ENCODE measurements at regions not wholly inside any gene's neighbourhood (a gene's known extent, or its start where the extent isn't known, plus 50 kb on each side); places are given as distances from the start of the nearest gene placed in this dataset.

GRCh38 chrX:139206914-139207313 is 323.6 kb upstream of the F9 start:
- DNase-seq, result no peak
- intact Hi-C loops (cut with DNase I), result no loop called here
- WGBS, 2 donors, result 60 to 70% methylated on average over 3 of the region's 3 CpGs

GRCh38 chrX:139204898-139205667 is 325.5 kb upstream of the F9 start:
- DNase-seq (peak in 1 of 2 donors; percentile 10), ATAC-seq (peak; percentile 46 to 79 (median 64))
- peak in 1 of 9 donors; percentile 12 for TF ChIP-seq CTCF (IDR thresholded peaks at IDR 0.05)
- Histone ChIP-seq H3K36me3 (no peaks in the 10 kb centered on the region), H3K27ac (peak overlapping the region in 1 of 10 donors; percentile 61), H3K4me3 (peak overlapping the region; percentile 25 to 60 (median 52)), H3K9me3 (no peaks in the 10 kb centered on the region), H3K4me1 (peaks cover 0 to 5% (median 0%) of the 10 kb centered on the region in 9 donors), H3K27me3 (peaks cover 0 to 74% (median 10%) of the 10 kb centered on the region in 7 donors)
- 0% methylated on average over 35 to 51 of the region's 58 CpGs for WGBS, 2 donors
- intact Hi-C loops (cut with DNase I), result no loop called here

More at GRCh38 chrX:139206914-139207313, 323.6 kb upstream of the F9 start:
- Histone ChIP-seq H3K4me1 (peaks cover 0 to 5% (median 0%) of the 10 kb centered on the region in 9 donors), H3K9me3 (no peaks in the 10 kb centered on the region), H3K36me3 (no peaks in the 10 kb centered on the region), H3K27me3 (peaks cover 0 to 69% (median 10%) of the 10 kb centered on the region in 7 donors), H3K27ac (no peak overlapping the region), H3K4me3 (no peak overlapping the region)
- ATAC-seq, result no peak
- no peak for TF ChIP-seq CTCF (IDR thresholded peaks at IDR 0.05)

GRCh38 chrX:139204571-139204897 is 326.0 kb upstream of the F9 start:
- H3K4me3 ChIP-seq, result peak overlapping the region; percentile 25 to 60 (median 52)
- peak in 1 of 8 donors; percentile 18 for ATAC-seq
- 1% methylated on average over 16 to 20 of the region's 20 CpGs for WGBS, 2 donors
- DNase-seq, result no peak
- no peaks in the 10 kb centered on the region for H3K36me3 ChIP-seq
- no peaks in the 10 kb centered on the region for H3K9me3 ChIP-seq
- H3K4me1 ChIP-seq, result peaks cover 0 to 5% (median 0%) of the 10 kb centered on the region in 9 donors
- H3K27me3 ChIP-seq, result peaks cover 0 to 78% (median 10%) of the 10 kb centered on the region in 7 donors
- no peak for TF ChIP-seq CTCF (IDR thresholded peaks at IDR 0.05)
- intact Hi-C loops (cut with DNase I), result no loop called here
- peak overlapping the region in 1 of 10 donors; percentile 61 for H3K27ac ChIP-seq

GRCh38 chrX:139203651-139204570 is 326.6 kb upstream of the F9 start:
- ATAC-seq (peak in 5 of 8 donors; percentile 36 to 59 (median 44)), DNase-seq (peak in 1 of 2 donors; percentile 9)
- intact Hi-C loops (cut with DNase I), result no loop called here
- peak overlapping the region; percentile 25 to 60 (median 52) for H3K4me3 ChIP-seq
- H3K9me3 ChIP-seq, result no peaks in the 10 kb centered on the region
- WGBS, 2 donors, result 0 to 1% methylated on average over 41 to 99 of the region's 99 CpGs
- no peak for TF ChIP-seq CTCF (IDR thresholded peaks at IDR 0.05)
- H3K27ac ChIP-seq, result peak overlapping the region in 1 of 10 donors; percentile 61
- no peaks in the 10 kb centered on the region for H3K36me3 ChIP-seq
- H3K4me1 ChIP-seq, result peaks cover 0 to 5% (median 0%) of the 10 kb centered on the region in 9 donors
- H3K27me3 ChIP-seq, result peaks cover 0 to 85% (median 10%) of the 10 kb centered on the region in 7 donors

All from heart right ventricle (tissue), 16 donors.